CD14-positive monocyte (primary cell): ENCODE measurements at regions not wholly inside any gene's neighbourhood (a gene's known extent, or its start where the extent isn't known, plus 50 kb on each side); places are given as distances from the start of the nearest gene placed in this dataset.

Experiments
- DNase-seq, 3 donors: peaks; one replicate each; pipeline ENCODE4 v3.0.0-alpha.2; 2011 to 2022
- H2AFZ ChIP-seq: 2 replicates; pipeline ENCODE4 v1.6.0; 2012; ENCODE audit warnings: mild to moderate bottlenecking, low read depth, low read length, inconsistent platforms; ENCODE audit not compliant: insufficient read depth, poor library complexity, severe bottlenecking
- H3K27ac ChIP-seq, 2 donors: 1 replicate in 1 of 2; 2 replicates in 1 of 2; pipeline ENCODE4 v1.5.1; 2012 to 2013; ENCODE audit warnings: low read length in 2 of 2, control low read depth in 1 of 2, inconsistent platforms in 1 of 2, low read depth in 1 of 2, mild to moderate bottlenecking in 1 of 2
- H3K27me3 ChIP-seq, 2 donors: one replicate each; pipeline versions ENCODE4 v1.6.0 to v1.6.1; 2011 to 2013; ENCODE audit warnings: low read length in 2 of 2; ENCODE audit not compliant: control insufficient read depth in 2 of 2, insufficient read depth in 2 of 2
- H3K36me3 ChIP-seq, 2 donors: replicated peaks in 1 of 2; 1 replicate in 1 of 2; 2 replicates in 1 of 2; pipeline versions ENCODE4 v1.5.1 to v1.6.1; 2012 to 2013; ENCODE audit warnings: low read length in 2 of 2, control low read depth in 1 of 2, inconsistent platforms in 1 of 2, mild to moderate bottlenecking in 1 of 2; ENCODE audit not compliant: insufficient read depth in 2 of 2, control insufficient read depth in 1 of 2
- H3K4me1 ChIP-seq, 2 donors: 1 replicate in 1 of 2; 2 replicates in 1 of 2; pipeline versions ENCODE4 v1.5.1 to v1.6.1; 2012 to 2013; ENCODE audit warnings: low read length in 2 of 2, control low read depth in 1 of 2, inconsistent platforms in 1 of 2, mild to moderate bottlenecking in 1 of 2, moderate library complexity in 1 of 2; ENCODE audit not compliant: insufficient read depth in 2 of 2, control insufficient read depth in 1 of 2
- H3K4me2 ChIP-seq: replicated peaks from 2 replicates; pipeline ENCODE3; 2012; ENCODE audit warnings: low read length, moderate library complexity, mild to moderate bottlenecking; ENCODE audit not compliant: poor library complexity, severe bottlenecking; ENCODE audit errors: extremely low read depth
- H3K4me3 ChIP-seq, 3 experiments: fragments of 200-600 bp in 1 of 3; sonication (generic) in 1 of 3; replicated peaks in 1 of 3; 1 replicate in 2 of 3; 2 replicates in 1 of 3; pipeline ENCODE4 v1.5.1; 2011 to 2013; ENCODE audit warnings: low read length in 3 of 3, mild to moderate bottlenecking in 3 of 3, control low read depth in 2 of 3, low read depth in 2 of 3, inconsistent platforms in 1 of 3, moderate library complexity in 1 of 3
- H3K79me2 ChIP-seq: 2 replicates; pipeline ENCODE4 v1.6.0; 2012; ENCODE audit warnings: mild to moderate bottlenecking, control low read depth, inconsistent platforms, low read length, moderate library complexity; ENCODE audit not compliant: insufficient read depth
- H3K9ac ChIP-seq: 2 replicates; pipeline ENCODE4 v1.6.0; 2017; ENCODE audit warnings: low read length, mild to moderate bottlenecking; ENCODE audit not compliant: insufficient read depth, poor library complexity, severe bottlenecking
- H3K9me3 ChIP-seq, 2 donors: replicated peaks in 1 of 2; 1 replicate in 1 of 2; 2 replicates in 1 of 2; pipeline versions ENCODE4 v1.5.1 to v1.6.1; 2012 to 2013; ENCODE audit warnings: low read length in 2 of 2, control low read depth in 1 of 2; ENCODE audit not compliant: control insufficient read depth in 1 of 2, insufficient read depth in 1 of 2
- H4K20me1 ChIP-seq: 2 replicates; pipeline ENCODE4 v1.6.0; 2012; ENCODE audit warnings: mild to moderate bottlenecking, low read length, control low read depth, moderate library complexity; ENCODE audit not compliant: insufficient read depth
- H3K27ac Mint-ChIP-seq, 7 donors: one replicate each; pipeline ENCODE4 v1.8.0; 2020; ENCODE audit warnings: mild to moderate bottlenecking in 7 of 7, mixed read lengths in 7 of 7, moderate library complexity in 6 of 7, inconsistent platforms in 2 of 7
- H3K27me3 Mint-ChIP-seq, 3 donors: one replicate each; pipeline ENCODE4 v1.8.0; 2021 to 2022; ENCODE audit warnings: low read depth in 3 of 3, mild to moderate bottlenecking in 3 of 3, mixed read lengths in 3 of 3, moderate library complexity in 3 of 3, inconsistent platforms in 1 of 3
- H3K36me3 Mint-ChIP-seq, 2 donors: one replicate each; pipeline ENCODE4 v1.8.0; 2020; ENCODE audit warnings: mixed read lengths in 2 of 2, inconsistent platforms in 1 of 2, mild to moderate bottlenecking in 1 of 2
- H3K4me1 Mint-ChIP-seq: one replicate; pipeline ENCODE4 v1.8.0; 2020; ENCODE audit warnings: mild to moderate bottlenecking, mixed read lengths
- H3K4me3 Mint-ChIP-seq, 2 donors: one replicate each; pipeline ENCODE4 v1.8.0; 2020; ENCODE audit warnings: mild to moderate bottlenecking in 2 of 2, mixed read lengths in 2 of 2, moderate library complexity in 1 of 2
- H3K9me3 Mint-ChIP-seq, 7 donors: one replicate each; pipeline ENCODE4 v1.8.0; 2020 to 2022; ENCODE audit warnings: mixed read lengths in 7 of 7, mild to moderate bottlenecking in 6 of 7, moderate library complexity in 6 of 7, inconsistent platforms in 2 of 7
- CTCF ChIP-seq: fragments of 200-600 bp; IDR thresholded peaks from one replicate; pipeline ENCODE4 v1.8.0; 2022; ENCODE audit warnings: antibody characterized with exemption, mild to moderate bottlenecking
- WGBS: methylation state at CpG from one replicate; pipeline ENCODE4 v1.1.5; 2013; ENCODE audit warnings: missing lambda C conversion rate; ENCODE audit not compliant: insufficient coverage; 5-methylcytosine and 5-hydroxymethylcytosine counted together
- intact Hi-C, 2 donors: fragments of 100-400 bp; cut with micrococcal nuclease; formaldehyde crosslinking; loops; one replicate each; pipeline versions ENCODE4 v1.15.0 to v1.15.1; 2023

GRCh38 chr2:6425032-6425431 lies 440.7 kb downstream of the CMPK2 start:
- Histone ChIP-seq H3K27me3 (no peaks in the 10 kb centered on the region), H3K4me3 (no peak overlapping the region), H2AFZ (no peak overlapping the region), H3K4me2 (no peak overlapping the region), H3K9me3 (peaks cover 0 to 8% of the 10 kb centered on the region in 2 donors), H3K36me3 (no peaks in the 10 kb centered on the region), H3K27ac (no peak overlapping the region), H3K4me1 (no peaks in the 10 kb centered on the region), H3K79me2 (no peaks in the 10 kb centered on the region), H3K9ac (no peak overlapping the region), H4K20me1 (no peaks in the 10 kb centered on the region)
- Mint-ChIP-seq H3K4me3 (no peak overlapping the region), H3K27ac (no peak overlapping the region), H3K4me1 (no peaks in the 10 kb centered on the region), H3K36me3 (no peaks in the 10 kb centered on the region), H3K9me3 (peaks cover 1 to 9% (median 6%) of the 10 kb centered on the region in 7 donors), H3K27me3 (peaks cover 0 to 2% (median 0%) of the 10 kb centered on the region in 3 donors)
- no peak for DNase-seq
- 100% methylated on average over 1 of the region's 3 CpGs for WGBS
- intact Hi-C loops = no loop called here
- TF ChIP-seq CTCF = no peak

GRCh38 chr2:6429210-6429986 lies 436.3 kb downstream of the CMPK2 start:
- WGBS = 92% methylated on average over 11 of the region's 19 CpGs
- Mint-ChIP-seq H3K27ac (no peak overlapping the region), H3K27me3 (no peaks in the 10 kb centered on the region), H3K4me1 (no peaks in the 10 kb centered on the region), H3K36me3 (no peaks in the 10 kb centered on the region), H3K4me3 (no peak overlapping the region), H3K9me3 (peaks cover 1 to 10% (median 4%) of the 10 kb centered on the region in 7 donors)
- intact Hi-C loops = no loop called here
- no peak overlapping the region for H3K4me2 ChIP-seq
- no peak overlapping the region for H3K4me3 ChIP-seq
- DNase-seq = no peak
- no peaks in the 10 kb centered on the region for H3K4me1 ChIP-seq
- H3K79me2 ChIP-seq = no peaks in the 10 kb centered on the region
- no peaks in the 10 kb centered on the region for H4K20me1 ChIP-seq
- H3K27me3 ChIP-seq = no peaks in the 10 kb centered on the region
- no peak overlapping the region for H2AFZ ChIP-seq
- H3K27ac ChIP-seq = no peak overlapping the region
- H3K36me3 ChIP-seq = no peaks in the 10 kb centered on the region
- H3K9ac ChIP-seq = no peak overlapping the region
- peaks cover 6 to 10% of the 10 kb centered on the region in 2 donors for H3K9me3 ChIP-seq
- TF ChIP-seq CTCF = no peak
